Middle frontal gyrus (tissue), 1 donor: ENCODE measurements at regions not wholly inside any gene's neighbourhood (a gene's known extent, or its start where the extent isn't known, plus 50 kb on each side); places are given as distances from the start of the nearest gene placed in this dataset.
"Not testable (repeated sequence)": the region's sequence is repeated elsewhere in the genome, so short reads cannot be mapped to it uniquely, and the experiment has no call there.

ENCODE experiments used
- DNase-seq: peaks from one replicate; pipeline ENCODE4 v3.0.0-alpha.2; 2015; ENCODE audit warnings: low spot score; ENCODE audit errors: extremely low spot score

DNA sequence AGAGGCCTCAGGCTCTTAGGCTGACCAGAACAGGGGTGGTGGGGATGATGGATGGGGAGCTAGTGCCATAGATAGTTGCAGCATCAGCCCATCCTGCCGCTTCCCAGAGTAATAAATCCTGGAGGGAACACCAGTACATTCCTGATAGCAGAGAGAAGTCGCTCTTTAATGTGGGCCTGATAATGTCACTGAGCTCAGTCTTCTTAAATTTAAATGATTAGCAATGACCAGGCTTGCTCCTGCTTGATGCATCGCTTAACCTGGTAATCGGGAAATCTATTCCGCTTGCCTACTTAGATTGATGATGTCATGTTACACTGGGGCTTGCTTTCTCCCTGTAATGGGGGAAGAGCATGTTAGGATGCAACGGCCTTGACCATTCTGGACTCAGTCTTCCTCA is 218.6 kb upstream of the PLXNA2 start:
- no peak for DNase-seq

GRCh38 chr1:208465266-208465665 is 221.1 kb upstream of the PLXNA2 start:
- no peak for DNase-seq

DNA sequence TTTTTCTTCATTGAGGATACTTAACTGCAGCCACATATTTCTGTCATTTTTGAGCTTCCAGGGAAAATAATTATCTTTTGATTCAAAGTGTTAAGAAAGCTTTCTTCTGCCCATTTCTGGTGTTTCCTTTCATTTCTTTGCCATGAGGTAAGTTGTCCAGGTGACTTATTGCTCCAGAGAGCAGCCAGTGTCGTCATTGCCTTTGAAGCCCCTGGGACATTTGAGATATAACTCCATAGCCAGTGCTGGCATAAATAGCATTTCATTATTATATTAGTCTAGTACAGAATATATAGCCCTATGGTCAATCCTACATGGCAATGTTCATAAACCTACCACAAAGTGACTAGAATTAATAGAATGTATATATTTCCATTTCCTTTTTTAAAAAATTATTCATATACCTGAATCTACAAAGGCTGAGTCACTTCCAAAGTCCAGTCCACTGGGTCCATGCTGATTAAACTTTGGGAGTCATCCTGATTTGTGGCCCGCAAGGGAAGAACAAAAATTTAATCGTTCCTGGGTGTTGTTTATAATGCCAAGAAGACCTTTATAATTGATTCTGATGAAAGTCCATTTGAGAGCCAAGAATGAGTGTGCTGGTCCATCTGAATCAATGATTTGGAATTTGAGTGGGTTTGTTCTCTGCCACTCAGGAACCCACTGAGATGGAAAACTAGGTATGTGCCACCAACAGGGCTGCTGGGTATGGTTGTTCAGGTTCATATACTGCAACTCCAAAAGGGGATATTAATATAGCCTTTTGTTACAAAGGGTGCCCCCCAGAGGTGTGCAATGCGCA is 221.8 kb upstream of the PLXNA2 start:
- DNase-seq = no peak

GRCh38 chr1:208467151-208467780 is 223.1 kb upstream of the PLXNA2 start:
- DNase-seq = no peak

DNA sequence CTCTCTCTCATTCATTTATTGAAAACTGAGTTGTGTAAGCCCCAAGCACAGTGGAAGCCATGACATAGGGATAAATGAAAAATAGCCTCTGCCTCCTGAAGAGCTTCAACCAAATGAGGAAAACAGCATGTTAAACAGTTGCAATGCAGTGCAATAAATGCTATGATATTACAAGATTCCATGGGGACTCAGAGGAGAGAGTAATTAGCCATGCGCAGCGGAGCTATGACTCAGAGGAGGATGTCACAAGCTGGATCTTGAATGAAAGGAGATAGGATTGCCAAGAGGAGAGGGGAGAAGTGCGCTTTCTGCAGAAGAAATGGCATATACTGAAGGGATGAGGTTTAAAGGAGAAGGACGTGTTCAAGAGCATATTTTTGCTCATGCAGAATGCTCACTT is 231.3 kb upstream of the PLXNA2 start:
- DNase-seq = no peak

DNA sequence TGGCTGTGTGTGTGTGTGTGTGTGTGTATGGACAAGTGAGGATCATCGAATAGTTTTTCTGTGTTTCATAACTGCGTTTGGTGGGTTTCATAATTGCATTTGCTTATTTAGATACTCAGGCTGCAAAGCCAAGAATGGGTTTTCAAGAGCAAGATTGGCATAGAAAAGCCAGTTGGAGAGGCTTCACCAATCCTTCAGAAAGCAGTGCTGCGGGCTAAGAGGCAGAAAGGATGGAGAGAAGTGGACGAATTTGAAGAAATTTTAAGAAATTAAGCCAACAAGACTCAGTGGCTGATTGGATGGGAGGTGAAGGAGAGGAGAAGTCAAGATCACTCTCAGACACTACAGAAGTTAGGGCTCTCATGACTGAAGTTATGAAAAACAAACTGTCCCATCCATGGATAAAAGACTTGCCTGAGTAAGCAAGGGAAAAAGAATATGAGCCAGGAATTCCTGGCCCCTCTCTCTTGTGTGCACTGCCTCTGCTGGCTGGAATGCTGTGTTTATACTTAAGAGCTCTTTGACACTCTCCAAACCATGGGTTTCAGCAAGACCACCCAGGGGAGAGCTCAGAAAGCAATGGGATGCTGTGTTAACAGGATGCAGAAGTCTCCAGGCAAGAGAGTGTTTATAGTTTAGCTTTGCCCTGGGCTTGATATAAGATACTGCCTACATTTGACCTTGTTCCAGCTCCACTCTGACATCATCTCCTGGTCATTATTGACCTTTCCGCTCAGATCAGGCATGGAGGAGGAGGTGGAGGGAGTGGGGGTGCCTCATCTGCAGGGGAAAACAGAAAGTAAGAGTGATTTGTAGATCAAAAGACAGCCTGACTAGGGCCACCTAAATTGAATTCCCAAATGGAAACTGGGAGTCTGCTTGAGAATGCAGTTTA is 232.0 kb upstream of the PLXNA2 start:
- DNase-seq = no peak

GRCh38 chr1:208476846-208477170 is 232.6 kb upstream of the PLXNA2 start:
- DNase-seq = no peak

DNA sequence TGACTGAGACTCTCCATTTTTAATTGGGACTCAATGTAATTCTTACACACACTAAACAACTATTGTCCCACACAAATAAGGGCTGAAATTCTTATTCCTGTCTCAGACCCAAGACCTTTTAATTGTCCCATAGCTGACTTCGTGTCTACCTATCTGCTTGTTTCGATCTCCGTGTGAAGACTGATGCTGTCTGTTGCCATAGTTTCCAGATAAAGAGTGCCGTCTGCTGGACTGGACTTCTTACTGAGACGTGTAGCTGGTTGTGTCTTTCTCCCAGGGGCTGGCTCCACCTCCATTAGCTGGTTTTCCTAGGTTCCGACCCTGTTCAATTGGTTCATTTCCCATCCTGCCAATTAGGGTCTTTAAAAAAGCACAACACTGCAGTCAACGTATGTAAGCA is 235.3 kb upstream of the PLXNA2 start:
- DNase-seq = no peak

DNA sequence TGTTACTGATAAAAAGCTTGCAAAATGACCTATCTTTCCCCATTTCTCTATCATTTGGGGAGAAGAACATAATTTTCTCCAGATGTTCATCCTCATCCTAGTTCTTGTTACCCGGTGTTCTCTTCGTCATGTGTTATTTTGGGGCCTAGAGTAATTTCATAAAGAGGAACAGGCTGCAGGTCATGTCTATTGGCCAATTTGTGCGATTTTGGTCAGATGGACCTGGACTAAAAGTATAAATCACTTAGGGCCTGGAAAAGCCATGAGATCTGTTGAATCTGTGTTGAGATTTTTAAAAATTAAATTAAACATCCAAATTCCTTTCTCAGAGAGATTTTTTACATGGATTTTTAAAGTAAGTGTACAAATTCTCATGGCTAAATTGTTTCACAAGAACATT is 241.3 kb upstream of the PLXNA2 start:
- no peak for DNase-seq

GRCh38 chr1:208486677-208487076 is 242.5 kb upstream of the PLXNA2 start:
- no peak for DNase-seq

DNA sequence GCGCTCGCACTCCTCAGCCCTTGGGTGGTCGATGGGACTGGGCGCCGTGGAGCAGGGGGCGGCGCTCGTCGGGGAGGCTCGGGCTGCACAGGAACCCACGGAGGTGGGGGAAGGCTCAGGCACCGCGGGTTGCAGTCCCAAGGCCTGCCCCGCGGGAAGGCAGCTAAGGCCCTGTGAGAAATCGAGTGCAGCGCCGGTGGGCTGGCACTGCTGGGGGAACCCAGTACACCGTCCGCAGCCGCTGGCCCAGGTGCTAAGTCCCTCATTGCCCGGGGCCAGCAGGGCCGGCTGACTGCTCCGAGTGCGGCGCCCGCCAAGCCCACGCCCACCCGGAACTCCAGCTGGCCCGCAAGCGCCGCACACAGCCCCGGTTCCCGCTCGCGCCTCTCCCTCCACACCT is 244.2 kb upstream of the PLXNA2 start:
- DNase-seq = not testable (repeated sequence)

DNA sequence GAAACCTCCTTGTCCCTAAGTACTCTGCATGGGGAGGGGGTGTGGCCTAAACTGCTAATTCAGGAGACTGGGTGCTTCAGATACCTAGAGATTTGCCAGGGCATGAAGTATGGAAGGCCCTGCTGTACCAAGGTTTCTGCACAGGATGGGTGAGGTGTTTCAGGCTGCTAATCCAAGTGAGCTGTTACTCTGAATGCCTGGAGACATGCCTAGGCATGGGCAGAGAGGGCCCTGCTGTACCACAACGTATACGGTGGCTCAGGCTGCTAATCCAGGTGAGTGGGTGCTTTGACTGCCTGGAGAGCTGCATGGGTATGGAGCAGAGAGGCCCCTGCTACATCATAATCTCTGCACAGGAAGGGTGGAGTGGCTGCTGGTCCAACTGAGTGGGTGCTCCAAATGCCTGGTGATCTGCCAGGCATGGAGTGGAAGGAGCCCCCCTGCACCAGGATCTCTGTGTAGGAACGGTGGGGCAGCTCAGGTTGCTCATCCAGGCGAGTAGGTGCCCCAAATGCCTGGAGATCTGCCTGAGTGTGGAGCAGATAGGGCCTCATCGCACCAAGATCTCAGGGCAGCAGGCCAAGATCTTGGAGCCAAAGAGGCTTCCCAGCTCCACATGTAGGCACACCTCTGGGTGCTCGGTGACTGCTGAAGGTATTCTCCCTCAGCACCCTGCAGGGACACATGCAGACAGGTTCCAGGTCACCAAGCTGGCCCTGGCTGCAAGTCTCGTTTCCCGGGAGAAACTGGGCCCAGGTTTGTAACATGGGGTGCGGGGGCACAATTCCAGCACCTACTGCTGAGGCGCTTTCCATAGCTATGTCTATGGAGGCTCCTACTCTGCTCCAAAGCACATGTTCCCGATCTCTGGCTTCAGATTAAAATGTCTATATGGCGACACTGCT is 252.5 kb upstream of the PLXNA2 start:
- no peak for DNase-seq

- no peak for DNase-seq
Measured at GRCh38 chr1:208497866-208498541, 253.8 kb upstream of the PLXNA2 start.

DNA sequence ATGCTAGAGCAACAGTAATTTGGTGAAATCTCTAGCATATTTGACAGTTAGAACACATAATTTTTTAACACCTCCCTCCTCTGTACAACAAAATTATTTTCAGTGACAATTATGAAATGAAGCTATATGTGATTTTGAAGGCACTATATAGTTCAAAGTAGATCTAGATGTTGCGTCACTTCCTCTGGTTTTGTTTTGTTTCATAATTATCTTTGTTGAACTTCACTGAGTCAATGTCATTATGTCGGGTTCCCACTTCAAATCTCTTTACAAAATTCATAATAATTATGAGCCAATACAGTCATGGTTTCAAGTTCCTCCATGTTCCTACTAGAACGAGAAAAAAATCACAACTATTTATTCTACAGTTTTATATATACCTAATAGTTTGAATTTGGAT is 254.8 kb upstream of the PLXNA2 start:
- DNase-seq = no peak

GRCh38 chr1:208499601-208500000 is 255.4 kb upstream of the PLXNA2 start:
- no peak for DNase-seq

GRCh38 chr1:208500375-208500774 is 256.2 kb upstream of the PLXNA2 start:
- DNase-seq = no peak

- no peak for DNase-seq
Measured at GRCh38 chr1:208501542-208501941, 257.4 kb upstream of the PLXNA2 start.

DNA sequence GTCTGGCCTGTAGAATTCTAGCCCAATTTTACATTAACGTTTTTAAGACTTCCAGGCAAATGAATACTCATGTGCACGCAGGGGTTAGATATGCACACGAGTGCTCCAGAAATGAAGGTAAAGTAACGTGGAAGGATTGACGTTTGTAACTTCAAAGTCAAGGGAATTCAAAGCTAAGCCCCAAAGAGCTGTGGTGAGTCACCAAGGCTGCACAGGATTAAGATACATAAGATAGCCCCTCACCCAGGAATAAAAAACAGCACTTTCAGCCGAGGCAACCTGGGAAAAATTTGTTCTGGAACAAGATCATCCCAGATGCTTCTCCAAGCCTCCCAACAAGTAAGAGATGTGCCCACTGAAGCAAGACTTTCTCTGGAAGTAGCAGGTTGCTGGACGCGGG is 259.6 kb upstream of the PLXNA2 start:
- no peak for DNase-seq

DNA sequence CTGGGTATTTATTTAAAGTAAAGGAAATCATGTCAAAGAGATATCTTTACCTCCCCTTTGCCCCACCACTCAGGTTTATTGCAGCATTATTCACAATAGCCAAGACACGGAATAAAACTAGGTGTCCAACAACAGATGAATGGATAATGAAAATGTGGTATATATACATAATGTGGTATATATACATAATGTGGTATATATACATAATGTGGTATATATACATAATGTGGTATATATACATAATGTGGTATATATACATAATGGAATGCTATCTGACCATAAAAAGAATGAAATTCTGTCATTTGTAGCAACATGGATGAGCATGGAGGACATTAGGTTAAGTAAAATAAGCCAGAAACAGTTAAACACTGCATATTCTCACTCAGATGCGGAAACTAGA is 262.6 kb upstream of the PLXNA2 start:
- no peak for DNase-seq

- DNase-seq = no peak
Measured at GRCh38 chr1:208509072-208509471, 264.9 kb upstream of the PLXNA2 start.
